H9 (cell line): ENCODE measurements at regions not wholly inside any gene's neighbourhood (a gene's known extent, or its start where the extent isn't known, plus 50 kb on each side); places are given as distances from the start of the nearest gene placed in this dataset.

Experiments used
- DNase-seq: peaks from one replicate; pipeline ENCODE4 v3.0.0-alpha.2; 2017
- H2AFZ ChIP-seq: one replicate; pipeline ENCODE4 v1.6.1; 2013; ENCODE audit warnings: mild to moderate bottlenecking, low read length, control low read depth, moderate library complexity
- H2AK5ac ChIP-seq: 2 replicates; pipeline ENCODE4 v1.6.1; 2013; ENCODE audit warnings: low read length, control low read depth, mixed read lengths; ENCODE audit not compliant: insufficient read length
- H2BK120ac ChIP-seq: one replicate; pipeline ENCODE4 v1.6.1; 2013; ENCODE audit warnings: low read depth, mild to moderate bottlenecking, low read length, control low read depth, inconsistent platforms; ENCODE audit not compliant: poor library complexity, severe bottlenecking
- H2BK12ac ChIP-seq: 2 replicates; pipeline ENCODE4 v1.6.1; 2013; ENCODE audit warnings: low read length, control low read depth, mixed read lengths, low read depth; ENCODE audit not compliant: insufficient read length
- H2BK15ac ChIP-seq: 2 replicates; pipeline ENCODE4 v1.6.1; 2013; ENCODE audit warnings: low read depth, low read length, control low read depth
- H2BK20ac ChIP-seq: one replicate; pipeline ENCODE4 v1.6.1; 2013; ENCODE audit warnings: low read depth, mild to moderate bottlenecking, low read length, control low read depth, inconsistent platforms; ENCODE audit not compliant: poor library complexity, severe bottlenecking
- H2BK5ac ChIP-seq: 2 replicates; pipeline ENCODE4 v1.6.1; 2013; ENCODE audit warnings: low read length, control low read depth, mixed read lengths; ENCODE audit not compliant: insufficient read length
- H3K14ac ChIP-seq: 2 replicates; pipeline ENCODE4 v1.6.1; 2013; ENCODE audit warnings: low read length, control low read depth; ENCODE audit not compliant: insufficient read depth
- H3K18ac ChIP-seq: 2 replicates; pipeline ENCODE4 v1.6.1; 2013; ENCODE audit warnings: low read depth, mild to moderate bottlenecking, mixed read lengths, low read length, control low read depth; ENCODE audit not compliant: insufficient read length
- H3K23ac ChIP-seq: 2 replicates; pipeline ENCODE4 v1.6.1; 2013; ENCODE audit warnings: low read length, control low read depth, mixed read lengths, low read depth; ENCODE audit not compliant: insufficient read length
- H3K23me2 ChIP-seq: 2 replicates; pipeline ENCODE4 v1.6.1; 2013; ENCODE audit warnings: low read depth, mild to moderate bottlenecking, mixed read lengths, low read length, control low read depth; ENCODE audit not compliant: insufficient read length, poor library complexity, severe bottlenecking
- H3K27ac ChIP-seq: 2 replicates; pipeline ENCODE4 v1.5.1; 2013; ENCODE audit warnings: low read length, control low read depth, mixed read lengths, low read depth; ENCODE audit not compliant: insufficient read length
- H3K27me3 ChIP-seq: 2 replicates; pipeline ENCODE4 v1.6.1; 2013; ENCODE audit warnings: low read length, control low read depth, inconsistent platforms; ENCODE audit not compliant: insufficient read depth
- H3K4ac ChIP-seq: 2 replicates; pipeline ENCODE4 v1.6.1; 2013; ENCODE audit warnings: low read depth, mild to moderate bottlenecking, control low read depth, inconsistent platforms, low read length, moderate library complexity
- H3K4me1 ChIP-seq: 2 replicates; pipeline ENCODE4 v1.6.1; 2013; ENCODE audit warnings: low read length, control low read depth, inconsistent platforms; ENCODE audit not compliant: insufficient read depth
- H3K4me2 ChIP-seq: 2 replicates; pipeline ENCODE4 v1.6.1; 2013; ENCODE audit warnings: low read length, control low read depth, mixed read lengths; ENCODE audit not compliant: insufficient read length, insufficient read depth
- H3K56ac ChIP-seq: 2 replicates; pipeline ENCODE4 v1.6.1; 2013; ENCODE audit warnings: low read depth, mild to moderate bottlenecking, mixed read lengths, low read length, control low read depth; ENCODE audit not compliant: insufficient read length
- H3K79me1 ChIP-seq: 2 replicates; pipeline ENCODE4 v1.6.1; 2013; ENCODE audit warnings: low read depth, mild to moderate bottlenecking, moderate library complexity, low read length, control low read depth, inconsistent platforms; ENCODE audit not compliant: insufficient read depth, poor library complexity, severe bottlenecking
- H3K79me2 ChIP-seq: 2 replicates; pipeline ENCODE4 v1.6.1; 2013; ENCODE audit warnings: low read length, control low read depth, inconsistent platforms; ENCODE audit not compliant: insufficient read depth
- H3K9ac ChIP-seq: 2 replicates; pipeline ENCODE4 v1.6.1; 2013; ENCODE audit warnings: low read length, control low read depth, mixed read lengths; ENCODE audit not compliant: insufficient read length; ENCODE audit errors: extremely low read depth
- H3K9me3 ChIP-seq: one replicate; pipeline ENCODE4 v1.6.1; 2013; ENCODE audit warnings: low read depth, low read length, inconsistent platforms; ENCODE audit not compliant: control insufficient read depth
- H3T11ph ChIP-seq: one replicate; pipeline ENCODE4 v1.6.1; 2013; ENCODE audit warnings: mild to moderate bottlenecking, low read length, control low read depth, inconsistent platforms
- H4K20me1 ChIP-seq: one replicate; pipeline ENCODE4 v1.6.1; 2013; ENCODE audit not compliant: control insufficient read depth, insufficient read length, insufficient read depth
- H4K5ac ChIP-seq: 2 replicates; pipeline ENCODE4 v1.6.1; 2013; ENCODE audit warnings: low read depth, mild to moderate bottlenecking, mixed read lengths, low read length, control low read depth; ENCODE audit not compliant: insufficient read length
- H4K8ac ChIP-seq: replicated peaks from 2 replicates; pipeline ENCODE4 v1.6.1; 2013; ENCODE audit warnings: low read length, control low read depth, mixed read lengths, low read depth; ENCODE audit not compliant: insufficient read length
- H4K91ac ChIP-seq: 2 replicates; pipeline ENCODE4 v1.6.1; 2013; ENCODE audit warnings: low read depth, mild to moderate bottlenecking, moderate library complexity, mixed read lengths, low read length, control low read depth; ENCODE audit not compliant: insufficient read length
- H3K27ac Mint-ChIP-seq, 3 experiments: 2 replicates in 2 of 3; 3 replicates in 1 of 3; pipeline ENCODE4 v1.8.0; 2020 to 2021; ENCODE audit warnings: mixed read lengths in 3 of 3, mild to moderate bottlenecking in 1 of 3, moderate library complexity in 1 of 3
- H3K27me3 Mint-ChIP-seq: 2 replicates; pipeline ENCODE4 v1.8.0; 2021; ENCODE audit warnings: low read depth, mild to moderate bottlenecking, moderate library complexity, mixed read lengths
- H3K36me3 Mint-ChIP-seq, 3 experiments: 2 replicates in 2 of 3; 3 replicates in 1 of 3; pipeline ENCODE4 v1.8.0; 2020 to 2021; ENCODE audit warnings: low read depth in 3 of 3, mixed read lengths in 3 of 3; ENCODE audit not compliant: insufficient read depth in 1 of 3
- H3K4me1 Mint-ChIP-seq, 2 experiments: 2 replicates each; pipeline ENCODE4 v1.8.0; 2020; ENCODE audit warnings: mixed read lengths in 2 of 2
- H3K4me3 Mint-ChIP-seq, 2 experiments: 2 replicates in 1 of 2; 3 replicates in 1 of 2; pipeline ENCODE4 v1.8.0; 2020 to 2021; ENCODE audit warnings: mild to moderate bottlenecking in 2 of 2, mixed read lengths in 2 of 2, moderate library complexity in 1 of 2
- H3K9me3 Mint-ChIP-seq, 2 experiments: 2 replicates in 1 of 2; 3 replicates in 1 of 2; pipeline ENCODE4 v1.8.0; 2020; ENCODE audit warnings: mild to moderate bottlenecking in 2 of 2, mixed read lengths in 2 of 2, moderate library complexity in 1 of 2
- CTCF ChIP-seq: fragments of 200-600 bp; sonication (generic); conservative IDR thresholded peaks from 3 replicates; pipeline ENCODE4 v1.8.0; 2021; ENCODE audit warnings: antibody characterized with exemption, mild to moderate bottlenecking
- WGBS: extraction: QIAGEN DNeasy Blood & Tissue Kit; methylation state at CpG from one replicate; pipeline ENCODE4 v1.1.7; 2013; ENCODE audit warnings: missing lambda C conversion rate, low lambda C conversion rate, mixed read lengths; ENCODE audit not compliant: insufficient read length; ENCODE audit errors: extremely low coverage; 5-methylcytosine and 5-hydroxymethylcytosine counted together

GRCh38 chr4:28558895-28559294, 1698.3 kb downstream of the STIM2 start:
- Histone ChIP-seq H3K56ac (no peak overlapping the region), H2BK5ac (no peak overlapping the region), H3K79me2 (no peaks in the 10 kb centered on the region), H2BK20ac (no peak overlapping the region), H3T11ph (no peak overlapping the region), H2BK120ac (no peak overlapping the region), H3K14ac (no peak overlapping the region), H3K9ac (no peak overlapping the region), H2AFZ (no peak overlapping the region), H3K27ac (no peak overlapping the region), H4K91ac (no peak overlapping the region), H2BK12ac (no peak overlapping the region), H2BK15ac (no peak overlapping the region), H4K5ac (no peak overlapping the region), H4K20me1 (no peaks in the 10 kb centered on the region), H3K9me3 (no peaks in the 10 kb centered on the region), H3K4ac (no peak overlapping the region), H3K18ac (no peak overlapping the region), H3K23ac (no peak overlapping the region), H3K4me2 (no peak overlapping the region), H3K79me1 (no peaks in the 10 kb centered on the region), H3K4me1 (no peaks in the 10 kb centered on the region), H4K8ac (no peak overlapping the region), H2AK5ac (no peak overlapping the region), H3K27me3 (no peaks in the 10 kb centered on the region), H3K23me2 (no peaks in the 10 kb centered on the region)
- no peak for TF ChIP-seq CTCF
- H3K36me3 Mint-ChIP-seq = peaks cover 0 to under 1% (median 0%) of the 10 kb centered on the region in 3 experiments; a peak in 2 of 7 replicates
- no peaks in the 10 kb centered on the region for H3K4me1 Mint-ChIP-seq
- no peaks in the 10 kb centered on the region for H3K27me3 Mint-ChIP-seq
- no peak for DNase-seq
- WGBS = no CpG with 5 or more reads among the region's 2 CpGs
- H3K27ac Mint-ChIP-seq = no peak overlapping the region
- no peaks in the 10 kb centered on the region; a peak in 2 of 5 replicates for H3K9me3 Mint-ChIP-seq
- no peak overlapping the region for H3K4me3 Mint-ChIP-seq
